SU-DHL-6 (cell line): ENCODE measurements at regions not wholly inside any gene's neighbourhood (a gene's known extent, or its start where the extent isn't known, plus 50 kb on each side); places are given as distances from the start of the nearest gene placed in this dataset.

ENCODE experiments used
- H2AFZ ChIP-seq: fragments of 200-600 bp; sonication (generic); 2 replicates; pipeline ENCODE4 v1.6.1; 2014; ENCODE audit warnings: low read depth, mild to moderate bottlenecking, moderate library complexity, mixed read lengths, antibody characterized with exemption, low read length; ENCODE audit not compliant: severe bottlenecking
- H3F3A ChIP-seq: fragments of 200-600 bp; shearing (Covaris generic); 2 replicates; pipeline ENCODE4 v1.6.0; 2016; ENCODE audit warnings: antibody characterized with exemption, mild to moderate bottlenecking; ENCODE audit not compliant: insufficient read depth
- H3K27ac ChIP-seq: fragments of 200-600 bp; sonication (generic); 2 replicates; pipeline ENCODE4 v1.5.1; 2016; ENCODE audit warnings: low read depth, mild to moderate bottlenecking, low read length, moderate library complexity, mixed read lengths
- H3K27me3 ChIP-seq: fragments of 200-600 bp; sonication (generic), shearing (Covaris generic); 2 replicates; pipeline ENCODE4 v1.6.0; 2014; ENCODE audit warnings: mild to moderate bottlenecking, low read length
- H3K36me3 ChIP-seq: fragments of 200-600 bp; sonication (generic); 2 replicates; pipeline ENCODE4 v1.6.1; 2014; ENCODE audit warnings: mild to moderate bottlenecking, low read length, mixed read lengths
- H3K4me2 ChIP-seq: fragments of 300-600, 200-600 bp; shearing (Covaris generic), sonication (generic); 2 replicates; pipeline ENCODE4 v1.6.0; 2014; ENCODE audit warnings: low read length, low read depth, mild to moderate bottlenecking; ENCODE audit not compliant: poor library complexity, severe bottlenecking
- H3K4me3 ChIP-seq: fragments of 200-600 bp; sonication (generic); 2 replicates; pipeline ENCODE4 v1.5.1; 2014; ENCODE audit warnings: antibody characterized with exemption, low read length, mild to moderate bottlenecking, mixed read lengths; ENCODE audit not compliant: insufficient read depth, poor library complexity, severe bottlenecking
- H3K79me2 ChIP-seq: fragments of 200-600 bp; sonication (generic); 2 replicates; pipeline ENCODE4 v1.6.1; 2014; ENCODE audit warnings: mild to moderate bottlenecking, low read length, moderate library complexity; ENCODE audit not compliant: insufficient read depth
- H3K9ac ChIP-seq: fragments of 200-600 bp; sonication (generic); 2 replicates; pipeline ENCODE4 v1.7.0; 2014; ENCODE audit warnings: mild to moderate bottlenecking, low read length
- H3K9me2 ChIP-seq: fragments of 200-600 bp; sonication (generic); replicated peaks from 2 replicates; pipeline ENCODE4 v1.6.1; 2014; ENCODE audit warnings: low read length; ENCODE audit not compliant: insufficient read depth
- H3K9me3 ChIP-seq: fragments of 200-600 bp; sonication (generic); 2 replicates; pipeline ENCODE4 v1.6.1; 2014; ENCODE audit warnings: low read length, mixed read lengths; ENCODE audit not compliant: insufficient read depth
- H4K20me1 ChIP-seq: fragments of 200-600 bp; sonication (generic); 2 replicates; pipeline ENCODE4 v1.6.1; 2014; ENCODE audit warnings: low read depth, mild to moderate bottlenecking, antibody characterized with exemption, low read length, moderate library complexity, mixed read lengths
- CTCF ChIP-seq: fragments of 200-600 bp; sonication (generic); IDR thresholded peaks from one replicate; pipeline ENCODE4 v1.5.1; 2017; ENCODE audit warnings: antibody characterized with exemption, mild to moderate bottlenecking, low read length, moderate library complexity; ENCODE audit not compliant: insufficient read depth, poor library complexity, severe bottlenecking
- EZH2phosphoT487 ChIP-seq: fragments of 200-600 bp; sonication (generic), shearing (Covaris generic); conservative IDR thresholded peaks from 2 replicates; pipeline ENCODE4 v1.6.1; 2018; ENCODE audit warnings: mild to moderate bottlenecking, antibody characterized with exemption, low read length, moderate library complexity, mixed read lengths

GRCh38 chr6:9089724-9090123, 654.4 kb upstream of the SLC35B3 start:
- Histone ChIP-seq H3K27ac (no peak overlapping the region), H3K36me3 (no peaks in the 10 kb centered on the region)
- TF ChIP-seq EZH2phosphoT487 (no peak), CTCF (no peak)

GRCh38 chr6:9087470-9087869, 652.1 kb upstream of the SLC35B3 start:
- Histone ChIP-seq H3K4me3 (no peak overlapping the region), H3K9ac (no peak overlapping the region), H2AFZ (no peak overlapping the region), H3K27me3 (no peaks in the 10 kb centered on the region), H4K20me1 (no peaks in the 10 kb centered on the region), H3K79me2 (no peaks in the 10 kb centered on the region), H3K9me3 (no peaks in the 10 kb centered on the region), H3K27ac (no peak overlapping the region), H3K36me3 (no peaks in the 10 kb centered on the region), H3F3A (no peaks in the 10 kb centered on the region), H3K9me2 (no peaks in the 10 kb centered on the region), H3K4me2 (no peak overlapping the region)
- TF ChIP-seq CTCF (no peak), EZH2phosphoT487 (no peak)

More at GRCh38 chr6:9089724-9090123, 654.4 kb upstream of the SLC35B3 start:
- Histone ChIP-seq H3K4me3 (no peak overlapping the region), H4K20me1 (no peaks in the 10 kb centered on the region), H3F3A (no peaks in the 10 kb centered on the region), H3K9me2 (no peaks in the 10 kb centered on the region), H3K4me2 (no peak overlapping the region), H3K27me3 (no peaks in the 10 kb centered on the region), H2AFZ (no peak overlapping the region), H3K9me3 (no peaks in the 10 kb centered on the region), H3K9ac (no peak overlapping the region), H3K79me2 (no peaks in the 10 kb centered on the region)

DNA sequence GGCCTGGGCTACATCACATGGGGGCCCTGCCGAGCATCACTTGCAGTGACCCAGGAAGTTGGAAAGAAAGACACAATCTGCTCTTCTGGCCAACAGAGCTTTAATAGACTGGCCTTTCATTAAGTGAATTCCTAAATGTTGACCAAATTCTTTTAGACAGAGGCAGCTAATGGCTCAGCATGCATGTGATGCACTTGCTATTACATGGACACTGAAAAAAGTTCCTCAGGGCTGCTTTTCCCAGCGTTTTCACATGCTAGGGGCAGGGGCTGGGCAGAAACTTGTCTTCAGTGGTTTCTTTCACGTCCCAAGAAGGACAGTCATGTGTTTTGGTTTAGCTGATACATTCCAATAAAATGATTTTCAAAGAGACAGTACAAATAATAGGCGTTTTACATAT, 651.0 kb upstream of the SLC35B3 start:
- H3K9me3 ChIP-seq, result no peaks in the 10 kb centered on the region
- no peak overlapping the region for H3K4me3 ChIP-seq
- no peak overlapping the region for H2AFZ ChIP-seq
- no peaks in the 10 kb centered on the region for H3K36me3 ChIP-seq
- H3K27ac ChIP-seq, result no peak overlapping the region
- H3F3A ChIP-seq, result no peaks in the 10 kb centered on the region
- no peaks in the 10 kb centered on the region for H3K9me2 ChIP-seq
- H3K27me3 ChIP-seq, result no peaks in the 10 kb centered on the region
- H3K9ac ChIP-seq, result no peak overlapping the region
- H3K79me2 ChIP-seq, result no peaks in the 10 kb centered on the region
- no peak overlapping the region for H3K4me2 ChIP-seq
- H4K20me1 ChIP-seq, result no peaks in the 10 kb centered on the region
- TF ChIP-seq CTCF (no peak), EZH2phosphoT487 (no peak)

DNA sequence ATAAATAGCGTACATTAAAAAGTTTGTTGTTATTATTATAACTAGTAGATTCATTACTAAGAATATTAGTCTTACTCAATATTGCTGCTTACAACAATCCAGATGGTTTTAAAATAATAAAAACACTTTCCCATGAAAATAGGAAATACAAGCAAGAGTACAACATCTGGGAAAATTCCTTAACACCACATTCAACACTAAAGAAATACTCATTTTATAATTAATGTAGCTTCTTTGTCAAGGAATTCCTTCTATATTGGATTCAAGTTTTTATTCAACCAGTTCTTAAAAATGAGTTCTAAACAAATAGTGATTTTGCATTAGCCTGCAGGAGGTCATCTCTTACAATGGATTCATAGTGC, 650.3 kb upstream of the SLC35B3 start:
- H3F3A ChIP-seq, result no peaks in the 10 kb centered on the region
- H3K27ac ChIP-seq, result no peak overlapping the region
- no peak overlapping the region for H2AFZ ChIP-seq
- no peak overlapping the region for H3K4me2 ChIP-seq
- H3K4me3 ChIP-seq, result no peak overlapping the region
- no peaks in the 10 kb centered on the region for H3K36me3 ChIP-seq
- no peak overlapping the region for H3K9ac ChIP-seq
- TF ChIP-seq CTCF, result no peak
- no peak for TF ChIP-seq EZH2phosphoT487
- no peaks in the 10 kb centered on the region for H3K27me3 ChIP-seq
- no peaks in the 10 kb centered on the region for H4K20me1 ChIP-seq
- H3K9me2 ChIP-seq, result no peaks in the 10 kb centered on the region
- H3K9me3 ChIP-seq, result no peaks in the 10 kb centered on the region
- no peaks in the 10 kb centered on the region for H3K79me2 ChIP-seq
